Mucosa of rectum (tissue), 2 donors: ENCODE measurements at regions not wholly inside any gene's neighbourhood (a gene's known extent, or its start where the extent isn't known, plus 50 kb on each side); places are given as distances from the start of the nearest gene placed in this dataset.

ENCODE experiments used
- H3K27ac ChIP-seq, 2 donors: one replicate each; pipeline ENCODE4 v1.7.0; 2013; ENCODE audit warnings: inconsistent platforms in 2 of 2, low read depth in 2 of 2, low read length in 2 of 2
- H3K27me3 ChIP-seq, 2 donors: one replicate each; pipeline ENCODE4 v1.7.0; 2013; ENCODE audit warnings: low read length in 2 of 2; ENCODE audit not compliant: control insufficient read depth in 2 of 2, insufficient read depth in 2 of 2
- H3K36me3 ChIP-seq, 2 donors: one replicate each; pipeline ENCODE4 v1.7.0; 2013; ENCODE audit warnings: low read length in 2 of 2; ENCODE audit not compliant: control insufficient read depth in 2 of 2, insufficient read depth in 2 of 2
- H3K4me1 ChIP-seq, 2 donors: one replicate each; pipeline ENCODE4 v1.7.0; 2013; ENCODE audit warnings: low read length in 2 of 2, mild to moderate bottlenecking in 1 of 2; ENCODE audit not compliant: control insufficient read depth in 2 of 2, insufficient read depth in 2 of 2
- H3K4me3 ChIP-seq, 2 donors: one replicate each; pipeline ENCODE4 v1.7.0; 2013; ENCODE audit warnings: low read length in 2 of 2
- H3K9ac ChIP-seq, 2 donors: one replicate each; pipeline ENCODE4 v1.7.0; 2013; ENCODE audit warnings: low read length in 2 of 2, low read depth in 1 of 2, mild to moderate bottlenecking in 1 of 2
- H3K9me3 ChIP-seq, 2 donors: one replicate each; pipeline ENCODE4 v1.7.0; 2013; ENCODE audit warnings: low read length in 2 of 2; ENCODE audit not compliant: control insufficient read depth in 2 of 2
- donor health status: healthy.
- donor health status: Normal muscosa, but diverticular disease.

GRCh38 chr3:59426821-59427565, 377.2 kb upstream of the CFAP20DC start:
- no peak overlapping the region for H3K9ac ChIP-seq
- H3K9me3 ChIP-seq, result no peaks in the 10 kb centered on the region
- no peak overlapping the region for H3K4me3 ChIP-seq
- H3K27ac ChIP-seq, result no peak overlapping the region
- no peaks in the 10 kb centered on the region for H3K4me1 ChIP-seq
- no peaks in the 10 kb centered on the region for H3K27me3 ChIP-seq
- H3K36me3 ChIP-seq, result no peaks in the 10 kb centered on the region

- Histone ChIP-seq H3K4me3 (no peak overlapping the region), H3K4me1 (no peaks in the 10 kb centered on the region), H3K9ac (no peak overlapping the region), H3K36me3 (no peaks in the 10 kb centered on the region), H3K9me3 (no peaks in the 10 kb centered on the region), H3K27ac (no peak overlapping the region), H3K27me3 (no peaks in the 10 kb centered on the region)
Observed at GRCh38 chr3:59425942-59426341, 376.1 kb upstream of the CFAP20DC start.

GRCh38 chr3:59425371-59425770, 375.5 kb upstream of the CFAP20DC start:
- H3K9me3 ChIP-seq, result no peaks in the 10 kb centered on the region
- H3K9ac ChIP-seq, result no peak overlapping the region
- H3K27me3 ChIP-seq, result no peaks in the 10 kb centered on the region
- H3K4me3 ChIP-seq, result no peak overlapping the region
- H3K4me1 ChIP-seq, result no peaks in the 10 kb centered on the region
- no peak overlapping the region for H3K27ac ChIP-seq
- H3K36me3 ChIP-seq, result no peaks in the 10 kb centered on the region

DNA sequence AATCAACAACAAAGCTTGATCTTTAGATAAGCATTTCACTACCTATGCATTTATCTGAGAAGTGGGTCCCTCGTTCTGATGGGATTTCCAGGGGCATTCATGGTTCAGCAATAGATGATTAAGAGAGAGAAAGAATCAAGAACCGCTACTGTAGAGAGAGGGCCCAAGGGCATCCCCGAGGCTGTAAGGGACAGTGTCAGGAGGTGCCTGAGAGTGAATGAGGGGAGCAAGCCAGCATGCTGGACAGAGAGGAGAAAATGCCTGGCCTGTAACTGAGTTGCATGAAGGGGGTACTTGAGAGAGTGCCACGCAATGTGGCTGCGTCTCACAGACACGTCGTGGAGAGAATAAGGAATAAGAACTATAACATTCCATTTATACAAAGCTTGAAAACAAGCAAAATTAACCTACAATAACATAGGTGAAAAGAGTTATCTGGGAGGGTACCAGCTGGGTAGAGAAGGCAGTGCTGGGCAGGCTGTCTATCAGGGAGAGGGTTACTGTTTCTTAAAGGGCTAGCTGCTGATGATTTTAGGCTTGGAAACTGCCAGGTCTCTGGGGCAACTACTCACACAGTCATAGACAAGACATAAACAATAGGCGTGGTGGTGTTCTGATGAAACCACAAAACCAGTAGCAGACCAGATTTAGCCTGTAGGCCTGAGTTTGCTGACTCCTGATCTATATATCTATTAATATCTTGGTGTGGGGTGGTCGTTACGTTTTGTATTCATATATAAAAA, 374.6 kb upstream of the CFAP20DC start:
- no peak overlapping the region for H3K27ac ChIP-seq
- no peak overlapping the region for H3K4me3 ChIP-seq
- no peaks in the 10 kb centered on the region for H3K9me3 ChIP-seq
- H3K9ac ChIP-seq, result no peak overlapping the region
- no peaks in the 10 kb centered on the region for H3K27me3 ChIP-seq
- H3K4me1 ChIP-seq, result no peaks in the 10 kb centered on the region
- H3K36me3 ChIP-seq, result no peaks in the 10 kb centered on the region

- H3K27me3 ChIP-seq, result no peaks in the 10 kb centered on the region
- H3K36me3 ChIP-seq, result no peaks in the 10 kb centered on the region
- H3K9ac ChIP-seq, result no peak overlapping the region
- H3K9me3 ChIP-seq, result no peaks in the 10 kb centered on the region
- H3K4me1 ChIP-seq, result no peaks in the 10 kb centered on the region
- H3K4me3 ChIP-seq, result no peak overlapping the region
- H3K27ac ChIP-seq, result no peak overlapping the region
Observed at GRCh38 chr3:59423707-59424106, 373.9 kb upstream of the CFAP20DC start.

GRCh38 chr3:59422312-59422711, 372.5 kb upstream of the CFAP20DC start:
- no peaks in the 10 kb centered on the region for H3K4me1 ChIP-seq
- H3K27me3 ChIP-seq, result no peaks in the 10 kb centered on the region
- H3K9me3 ChIP-seq, result no peaks in the 10 kb centered on the region
- no peak overlapping the region for H3K27ac ChIP-seq
- H3K9ac ChIP-seq, result no peak overlapping the region
- H3K4me3 ChIP-seq, result no peak overlapping the region
- no peaks in the 10 kb centered on the region for H3K36me3 ChIP-seq

DNA sequence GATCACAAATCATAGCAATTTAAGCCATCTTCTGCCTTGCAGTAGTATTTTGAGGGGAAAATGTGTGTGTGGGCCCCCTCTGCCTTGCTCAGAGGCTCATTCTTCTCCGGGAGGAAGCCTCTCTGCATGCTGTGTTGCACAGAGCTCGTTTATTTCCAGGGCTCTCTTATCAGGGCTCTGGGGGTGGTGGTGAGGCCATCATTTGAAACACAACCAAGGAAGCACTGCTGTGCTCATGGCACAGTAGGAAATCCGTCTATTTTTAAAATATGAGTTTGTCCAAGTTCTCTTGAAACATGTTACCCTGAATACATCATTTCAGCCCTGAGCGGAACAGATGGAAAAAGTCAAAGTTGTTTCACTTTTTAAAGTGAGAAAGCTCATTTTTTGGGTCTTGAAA, 369.0 kb upstream of the CFAP20DC start:
- H3K9me3 ChIP-seq, result no peaks in the 10 kb centered on the region
- H3K9ac ChIP-seq, result no peak overlapping the region
- no peaks in the 10 kb centered on the region for H3K27me3 ChIP-seq
- no peaks in the 10 kb centered on the region for H3K36me3 ChIP-seq
- no peaks in the 10 kb centered on the region for H3K4me1 ChIP-seq
- H3K27ac ChIP-seq, result no peak overlapping the region
- H3K4me3 ChIP-seq, result no peak overlapping the region

- H3K36me3 ChIP-seq, result no peaks in the 10 kb centered on the region
- H3K27ac ChIP-seq, result no peak overlapping the region
- no peak overlapping the region for H3K4me3 ChIP-seq
- H3K27me3 ChIP-seq, result no peaks in the 10 kb centered on the region
- peaks cover 4 to 6% of the 10 kb centered on the region in 2 donors for H3K4me1 ChIP-seq
- no peak overlapping the region for H3K9ac ChIP-seq
- H3K9me3 ChIP-seq, result no peaks in the 10 kb centered on the region
Observed at GRCh38 chr3:59412516-59412915, 362.7 kb upstream of the CFAP20DC start.

- Histone ChIP-seq H3K4me3 (no peak overlapping the region), H3K9ac (no peak overlapping the region), H3K4me1 (peaks cover 9 to 12% of the 10 kb centered on the region in 2 donors), H3K27ac (no peak overlapping the region), H3K9me3 (no peaks in the 10 kb centered on the region), H3K27me3 (no peaks in the 10 kb centered on the region), H3K36me3 (no peaks in the 10 kb centered on the region)
Observed at GRCh38 chr3:59411694-59412093, 361.9 kb upstream of the CFAP20DC start.

DNA sequence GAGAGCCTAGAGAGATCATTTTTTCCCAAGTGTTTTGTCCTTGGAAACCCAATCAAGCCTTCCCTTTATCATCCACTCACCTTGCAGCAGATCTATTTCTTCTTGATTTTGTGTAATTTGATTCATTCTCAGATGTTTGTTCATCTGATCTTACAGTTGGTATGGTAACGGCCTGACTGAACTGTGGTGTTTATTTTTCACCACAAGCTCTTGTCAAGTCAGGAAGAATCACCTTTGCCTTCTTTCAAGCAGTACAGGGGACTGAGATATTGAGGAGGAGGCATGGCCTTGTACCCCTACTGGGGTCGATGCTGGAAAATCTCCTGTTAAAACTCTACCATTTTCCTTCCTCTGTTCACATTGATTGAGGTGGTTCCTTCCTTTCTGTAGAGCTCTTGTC, 361.4 kb upstream of the CFAP20DC start:
- no peak overlapping the region for H3K4me3 ChIP-seq
- no peaks in the 10 kb centered on the region for H3K27me3 ChIP-seq
- peaks cover 9 to 14% of the 10 kb centered on the region in 2 donors for H3K4me1 ChIP-seq
- H3K27ac ChIP-seq, result no peak overlapping the region
- H3K36me3 ChIP-seq, result no peaks in the 10 kb centered on the region
- H3K9me3 ChIP-seq, result no peaks in the 10 kb centered on the region
- H3K9ac ChIP-seq, result no peak overlapping the region
